GM12891 (cell line): ENCODE measurements at regions not wholly inside any gene's neighbourhood (a gene's known extent, or its start where the extent isn't known, plus 50 kb on each side); places are given as distances from the start of the nearest gene placed in this dataset.

Experiments
- PAX5 ChIP-seq: IDR thresholded peaks from 2 replicates; pipeline ENCODE4 v1.6.1; 2011; ENCODE audit warnings: low read length, moderate library complexity, mild to moderate bottlenecking; ENCODE audit not compliant: insufficient read depth, severe bottlenecking
- POLR2A ChIP-seq: IDR thresholded peaks from 2 replicates; pipeline ENCODE4 v1.6.1; 2011; ENCODE audit warnings: low read depth, low read length, control low read depth
- POLR2AphosphoS5 ChIP-seq: IDR thresholded peaks from 2 replicates; pipeline ENCODE4 v1.6.1; 2011; ENCODE audit warnings: low read depth, low read length, control low read depth
- POU2F2 ChIP-seq: IDR thresholded peaks from 2 replicates; pipeline ENCODE4 v1.6.1; 2011; ENCODE audit warnings: low read depth, mild to moderate bottlenecking, control low read depth, low read length, moderate library complexity
- SPI1 ChIP-seq: IDR thresholded peaks from 2 replicates; pipeline ENCODE4 v1.6.1; 2011; ENCODE audit warnings: low read depth, low read length, control low read depth
- TAF1 ChIP-seq: IDR thresholded peaks from 2 replicates; pipeline ENCODE4 v1.6.1; 2011; ENCODE audit warnings: low read depth, low read length, control low read depth

DNA sequence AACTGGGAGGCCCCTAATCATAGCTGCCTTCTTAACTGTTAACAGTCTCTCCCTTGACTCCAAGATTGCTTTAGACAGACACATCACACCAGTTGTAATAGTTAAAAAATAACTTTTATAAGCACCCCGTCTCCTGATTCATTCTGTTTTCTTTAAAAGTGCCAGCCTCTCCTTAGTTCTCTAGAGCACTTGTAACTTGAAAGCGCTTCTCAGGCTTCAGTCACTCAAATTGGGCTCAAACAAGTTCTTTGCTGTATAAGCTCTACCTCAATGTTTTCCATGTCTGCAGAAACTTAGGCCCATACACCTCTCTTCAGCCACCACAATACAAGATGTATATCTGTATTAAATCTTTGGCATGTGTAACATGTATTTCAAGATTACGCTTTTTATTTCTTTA is 169.6 kb downstream of the GABRG1 start:
- TF ChIP-seq POLR2A (no peak), POU2F2 (no peak), TAF1 (no peak), POLR2AphosphoS5 (no peak), SPI1 (no peak), PAX5 (no peak)
